Pancreas (tissue), 10 donors: ENCODE measurements at regions not wholly inside any gene's neighbourhood (a gene's known extent, or its start where the extent isn't known, plus 50 kb on each side); places are given as distances from the start of the nearest gene placed in this dataset.

Experiments used
- ATAC-seq, 4 donors: fragments of 200-7000 bp; cut with Tn5 transposase; one replicate each; pipeline versions ENCODE4 v1.8.0 to v1.9.1; 2020; ENCODE audit warnings: mild to moderate bottlenecking in 4 of 4, moderate library complexity in 4 of 4
- DNase-seq, 6 donors: peaks; one replicate each; pipeline ENCODE4 v3.0.0-alpha.2; 2020
- FAIRE-seq: peaks from 2 replicates; lab custom pipeline; 2012; peaks lifted over from hg19 to GRCh38; lab: Jason Lieb, UNC
- H3K27ac ChIP-seq, 4 donors: fragments of 200-600 bp; sonication (generic); 1 replicate in 3 of 4; 2 replicates in 1 of 4; pipeline versions ENCODE4 v1.5.0 to v1.8.0; 2020
- H3K27me3 ChIP-seq, 4 donors: fragments of 200-600 bp; one replicate each; pipeline ENCODE4 v1.8.0; 2021
- H3K36me3 ChIP-seq, 3 donors: fragments of 200-600 bp; sonication (generic) in 1 of 3; one replicate each; pipeline versions ENCODE4 v1.5.0 to v1.8.0; 2020 to 2021
- H3K4me1 ChIP-seq, 3 donors: fragments of 200-600 bp; one replicate each; pipeline ENCODE4 v1.8.0; 2021
- H3K4me3 ChIP-seq, 4 donors: fragments of 200-600 bp; sonication (generic) in 2 of 4; one replicate each; pipeline versions ENCODE4 v1.5.0 to v1.8.0; 2020 to 2021
- H3K9me3 ChIP-seq, 4 donors: fragments of 200-600 bp; one replicate each; pipeline ENCODE4 v1.8.0; 2021
- WGBS, 2 donors: extraction: QIAGEN DNeasy Blood & Tissue Kit; methylation state at CpG; one replicate each; pipeline ENCODE4 v1.1.7; 2013; 5-methylcytosine and 5-hydroxymethylcytosine counted together
- intact Hi-C, 3 donors: fragments of 100-400 bp; cut with DNase I; formaldehyde crosslinking; loops; one replicate each; pipeline versions ENCODE4 v1.11.1 to v1.14.2; 2022
- TF ChIP-seq, protein P1 (sequence below), 4 donors: fragments of 200-600 bp; sonication (generic) in 3 of 4; IDR thresholded peaks; one replicate each; pipeline versions ENCODE4 v1.5.0 to v1.8.0; 2021; ENCODE audit warnings: antibody characterized with exemption in 4 of 4
- donor health status: healthy with polysubstance abuse.
- donor health status: DM: no; HTN: no; CAD: no; lungs with moderate emphysema.
- donor health status: DM: no; HTN: no; CAD: no.
- donor health status: control.
- donor health status: control.
- donor health status: Bipolar disorder and iron deficiency.
- donor health status: DM: yes; HTN: yes; CAD: no.
- donor health status: DM: no; HTN: no; CAD: no.
- donor health status: DM: no; HTN: no; CAD: no.
- donor health status: DM: yes; HTN: yes; CAD: no.

DNA sequence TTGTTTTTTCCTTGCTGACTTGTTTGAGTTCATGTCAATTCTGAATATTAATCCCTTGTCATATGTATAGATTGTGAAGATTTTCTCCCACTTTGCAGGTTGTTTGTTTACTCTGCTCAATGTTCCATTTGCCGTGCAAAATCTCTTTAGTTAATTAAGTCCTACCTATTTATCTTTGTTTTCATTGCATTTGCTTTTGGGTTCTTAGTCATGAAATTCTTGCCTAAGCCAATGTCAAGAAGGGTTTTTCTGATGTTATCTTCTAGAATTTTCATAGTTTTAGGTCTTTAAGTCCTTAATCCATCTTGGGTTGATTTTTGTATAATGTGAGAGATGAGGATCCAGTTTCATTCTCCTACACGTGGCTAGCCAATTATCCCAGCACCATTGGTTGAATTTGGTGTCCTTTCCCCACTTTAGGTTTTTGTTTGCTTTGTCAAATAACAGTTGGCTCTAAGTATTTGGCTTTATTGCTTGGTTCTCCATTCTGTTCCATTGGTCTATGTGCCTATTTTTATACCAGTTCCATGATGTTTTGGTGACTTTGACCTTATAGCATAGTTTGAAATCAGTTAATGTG, 163.1 kb upstream of the PGR start:
- DNase-seq (no peak), ATAC-seq (no peak), FAIRE-seq (no peak)
- TF ChIP-seq, protein P1, sequence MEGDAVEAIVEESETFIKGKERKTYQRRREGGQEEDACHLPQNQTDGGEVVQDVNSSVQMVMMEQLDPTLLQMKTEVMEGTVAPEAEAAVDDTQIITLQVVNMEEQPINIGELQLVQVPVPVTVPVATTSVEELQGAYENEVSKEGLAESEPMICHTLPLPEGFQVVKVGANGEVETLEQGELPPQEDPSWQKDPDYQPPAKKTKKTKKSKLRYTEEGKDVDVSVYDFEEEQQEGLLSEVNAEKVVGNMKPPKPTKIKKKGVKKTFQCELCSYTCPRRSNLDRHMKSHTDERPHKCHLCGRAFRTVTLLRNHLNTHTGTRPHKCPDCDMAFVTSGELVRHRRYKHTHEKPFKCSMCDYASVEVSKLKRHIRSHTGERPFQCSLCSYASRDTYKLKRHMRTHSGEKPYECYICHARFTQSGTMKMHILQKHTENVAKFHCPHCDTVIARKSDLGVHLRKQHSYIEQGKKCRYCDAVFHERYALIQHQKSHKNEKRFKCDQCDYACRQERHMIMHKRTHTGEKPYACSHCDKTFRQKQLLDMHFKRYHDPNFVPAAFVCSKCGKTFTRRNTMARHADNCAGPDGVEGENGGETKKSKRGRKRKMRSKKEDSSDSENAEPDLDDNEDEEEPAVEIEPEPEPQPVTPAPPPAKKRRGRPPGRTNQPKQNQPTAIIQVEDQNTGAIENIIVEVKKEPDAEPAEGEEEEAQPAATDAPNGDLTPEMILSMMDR (IDR thresholded peaks at IDR 0.05) = no peak
- no peak overlapping the region for H3K27ac ChIP-seq
- H3K4me1 ChIP-seq = no peaks in the 10 kb centered on the region
- H3K36me3 ChIP-seq = no peaks in the 10 kb centered on the region
- no peaks in the 10 kb centered on the region for H3K27me3 ChIP-seq
- no peaks in the 10 kb centered on the region for H3K9me3 ChIP-seq
- 36 to 43% methylated on average over 2 of the region's 2 CpGs for WGBS, 2 donors
- no peak overlapping the region for H3K4me3 ChIP-seq
- intact Hi-C loops = no loop called here

DNA sequence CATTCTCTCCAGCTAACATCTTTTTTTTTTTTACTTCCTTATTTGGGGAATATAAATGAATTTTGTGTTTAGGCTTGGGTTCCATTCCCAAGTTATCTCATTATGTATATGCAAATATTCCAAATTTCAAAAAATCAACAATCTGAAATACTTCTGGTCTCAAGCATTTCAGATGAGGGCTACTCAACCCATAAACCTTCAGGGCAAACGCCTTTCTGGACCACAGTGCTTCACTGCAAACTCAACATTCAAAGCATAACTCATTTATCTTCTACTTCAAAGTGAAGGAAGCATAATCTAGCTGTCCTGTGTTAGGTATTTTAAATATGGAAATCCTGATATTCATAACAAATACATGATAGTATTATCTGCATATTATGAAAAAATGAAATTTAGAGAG, 161.7 kb upstream of the PGR start:
- intact Hi-C loops = no loop called here
- H3K9me3 ChIP-seq = no peaks in the 10 kb centered on the region
- no peak for ATAC-seq
- no peak for DNase-seq
- no peaks in the 10 kb centered on the region for H3K4me1 ChIP-seq
- TF ChIP-seq, protein P1 (IDR thresholded peaks at IDR 0.05) = no peak
- no peaks in the 10 kb centered on the region for H3K27me3 ChIP-seq
- H3K27ac ChIP-seq = no peak overlapping the region
- 25 to 28% methylated on average over 1 of the region's 1 CpG for WGBS, 2 donors
- H3K36me3 ChIP-seq = no peaks in the 10 kb centered on the region
- no peak for FAIRE-seq
- no peak overlapping the region for H3K4me3 ChIP-seq

DNA sequence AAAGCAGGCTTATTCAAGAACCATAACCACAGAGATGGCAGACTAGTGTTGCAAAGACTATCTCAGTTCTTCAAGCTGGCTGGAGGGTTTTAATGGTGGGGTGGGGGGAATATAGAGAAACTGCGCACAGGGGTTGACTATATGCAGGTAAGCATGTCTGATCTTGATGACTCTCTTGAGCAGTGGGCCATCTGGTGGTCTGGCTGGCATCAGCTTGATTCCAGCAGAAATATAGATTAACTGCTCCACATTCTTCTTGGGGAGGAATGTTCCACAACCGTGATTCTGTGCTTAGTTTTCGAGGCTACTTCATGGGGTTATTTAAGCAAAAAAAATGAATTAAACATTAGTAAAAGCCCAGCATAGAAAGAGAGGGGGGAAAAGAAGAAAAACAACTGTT, 158.8 kb upstream of the PGR start:
- Histone ChIP-seq H3K36me3 (no peaks in the 10 kb centered on the region), H3K9me3 (no peaks in the 10 kb centered on the region), H3K27ac (no peak overlapping the region), H3K4me1 (no peaks in the 10 kb centered on the region), H3K4me3 (no peak overlapping the region), H3K27me3 (no peaks in the 10 kb centered on the region)
- TF ChIP-seq, protein P1 (IDR thresholded peaks at IDR 0.05) = no peak
- no peak for FAIRE-seq
- WGBS, 2 donors = 46 to 50% methylated on average over 3 of the region's 3 CpGs
- intact Hi-C loops = no loop called here
- DNase-seq = no peak
- no peak for ATAC-seq

DNA sequence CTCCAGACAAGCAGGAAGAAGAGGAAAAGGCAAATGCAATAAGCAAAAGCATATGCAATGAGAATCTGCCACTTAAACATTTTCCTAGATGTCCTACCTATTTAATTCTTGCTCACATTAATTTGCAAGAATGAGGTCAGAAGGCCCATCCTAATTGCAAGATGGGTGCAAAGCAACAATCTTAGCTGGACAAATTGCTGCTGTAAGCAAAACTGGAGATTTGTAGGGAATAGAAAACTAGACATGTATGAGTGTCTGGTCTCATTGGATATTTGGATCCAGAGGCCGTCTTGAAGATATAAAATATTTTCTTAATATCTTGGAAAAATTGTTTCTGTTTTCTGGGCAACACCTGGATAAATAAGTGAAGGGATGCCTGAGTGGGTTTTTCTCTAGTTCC, 150.1 kb upstream of the PGR start:
- WGBS, 2 donors = 45 to 55% methylated on average over 1 of the region's 1 CpG
- DNase-seq = no peak
- H3K4me1 ChIP-seq = no peaks in the 10 kb centered on the region

DNA sequence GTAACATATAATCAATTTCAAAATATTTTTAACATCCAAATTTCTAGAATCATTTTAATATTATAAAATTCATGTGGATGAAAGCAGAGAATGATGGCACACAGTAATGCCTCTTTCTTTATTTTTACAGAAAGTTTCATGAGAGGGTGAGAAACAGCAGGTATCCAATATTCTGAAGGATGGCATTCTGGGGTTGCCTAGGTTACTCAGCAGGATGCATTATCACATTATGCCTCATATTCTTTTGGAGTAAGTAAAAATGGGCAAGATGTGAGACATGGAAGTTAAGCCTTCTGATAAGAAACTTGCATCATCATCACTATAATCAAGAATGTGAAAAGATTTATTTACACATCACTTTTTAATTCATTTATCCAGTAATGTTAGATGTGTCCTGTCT, 148.7 kb upstream of the PGR start:
- Histone ChIP-seq H3K4me3 (no peak overlapping the region), H3K4me1 (no peaks in the 10 kb centered on the region), H3K36me3 (no peaks in the 10 kb centered on the region), H3K27me3 (no peaks in the 10 kb centered on the region), H3K9me3 (no peaks in the 10 kb centered on the region), H3K27ac (no peak overlapping the region)
- TF ChIP-seq, protein P1 (IDR thresholded peaks at IDR 0.05) = no peak
- DNase-seq (no peak), ATAC-seq (no peak), FAIRE-seq (no peak)
- intact Hi-C loops = no loop called here

More for the DNA sequence above, 150.1 kb upstream of the PGR start:
- TF ChIP-seq, protein P1 (IDR thresholded peaks at IDR 0.05) = no peak
- Histone ChIP-seq H3K4me3 (no peak overlapping the region), H3K9me3 (no peaks in the 10 kb centered on the region), H3K27me3 (no peaks in the 10 kb centered on the region), H3K27ac (no peak overlapping the region), H3K36me3 (no peaks in the 10 kb centered on the region)
- FAIRE-seq (no peak), ATAC-seq (no peak)
- intact Hi-C loops = no loop called here
